Adrenal gland (tissue), 5 donors: ENCODE measurements at regions not wholly inside any gene's neighbourhood (a gene's known extent, or its start where the extent isn't known, plus 50 kb on each side); places are given as distances from the start of the nearest gene placed in this dataset.

ENCODE experiments used
- CTCF ChIP-seq, 6 experiments: fragments of 450-650 bp in 4 of 6; fragments of 200-600 bp in 2 of 6; sonication (generic) in 1 of 6; IDR thresholded peaks; 1 replicate in 5 of 6; 2 replicates in 1 of 6; pipeline versions ENCODE4 v1.5.1 to v1.8.0; 2016 to 2021; ENCODE audit warnings: antibody characterized with exemption in 6 of 6, mild to moderate bottlenecking in 2 of 6, moderate library complexity in 1 of 6
- POLR2A ChIP-seq, 2 donors: fragments of 450-650 bp; IDR thresholded peaks; one replicate each; pipeline ENCODE4 v1.6.1; 2017; ENCODE audit warnings: antibody characterized with exemption in 2 of 2, mild to moderate bottlenecking in 2 of 2, moderate library complexity in 1 of 2
- donor health status: DM: no; HTN: no; CAD: no.

- TF ChIP-seq CTCF (IDR thresholded peaks at IDR 0.05) (peak in 5 of 6 experiments; percentile 20 to 44 (median 32)), POLR2A (IDR thresholded peaks at IDR 0.05) (no peak)
Measured at GRCh38 chr2:223459328-223459939, 142.7 kb downstream of the SCG2 start.
